ENCODE measurements at regions not wholly inside any gene's neighbourhood (a gene's known extent, or its start where the extent isn't known, plus 50 kb on each side); places are given as distances from the start of the nearest gene placed in this dataset.

- TF ChIP-seq POLR2AphosphoS5 (IDR thresholded peaks at IDR 0.05; ENCODE audit: low read length): no peak
- TF ChIP-seq FOXK2 (IDR thresholded peaks at IDR 0.05): no peak
- no peak for TF ChIP-seq CTCF (IDR thresholded peaks at IDR 0.05 in 2 of 3, conservative IDR thresholded peaks at IDR 0.05 in 1 of 3; ENCODE audit: control insufficient read depth in 2 of 3, extremely low read depth in 1 of 3, insufficient read depth in 1 of 3, low read depth in 3 of 3, low read length in 3 of 3)
- TF ChIP-seq EGR1 (IDR thresholded peaks at IDR 0.05; ENCODE audit: borderline replicate concordance in 1 of 2, low read depth in 2 of 2, low read length in 2 of 2): no peak
- no peak for TF ChIP-seq EZH2 (IDR thresholded peaks at IDR 0.05; ENCODE audit: borderline replicate concordance, control insufficient read depth, low read depth, low read length)
- no peak for TF ChIP-seq IRF3 (IDR thresholded peaks at IDR 0.05)
- no peak for TF ChIP-seq POLR2A (IDR thresholded peaks at IDR 0.05; ENCODE audit: low read depth, low read length)
- TF ChIP-seq TBL1XR1 (IDR thresholded peaks at IDR 0.05; ENCODE audit: low read depth, low read length): no peak
- TF ChIP-seq RELA (IDR thresholded peaks at IDR 0.05; ENCODE audit: borderline replicate concordance, partially characterized antibody): no peak
- TF ChIP-seq DPF2 (IDR thresholded peaks at IDR 0.05): no peak
- TF ChIP-seq ASH2L (IDR thresholded peaks at IDR 0.05; ENCODE audit: borderline replicate concordance, low read depth): no peak
- no peak for TF ChIP-seq ZBED1 (IDR thresholded peaks at IDR 0.05; ENCODE audit: borderline replicate concordance)
- TF ChIP-seq NRF1 (conservative IDR thresholded peaks at IDR 0.05; ENCODE audit: low read depth, low read length): no peak
- TF ChIP-seq CREM (IDR thresholded peaks at IDR 0.05; ENCODE audit: low read depth): no peak
Observed at GRCh38 chr1:221343607-221344006, 398.3 kb downstream of the DUSP10 start.
